ENCODE measurements at regions not wholly inside any gene's neighbourhood (a gene's known extent, or its start where the extent isn't known, plus 50 kb on each side); places are given as distances from the start of the nearest gene placed in this dataset.

DNA sequence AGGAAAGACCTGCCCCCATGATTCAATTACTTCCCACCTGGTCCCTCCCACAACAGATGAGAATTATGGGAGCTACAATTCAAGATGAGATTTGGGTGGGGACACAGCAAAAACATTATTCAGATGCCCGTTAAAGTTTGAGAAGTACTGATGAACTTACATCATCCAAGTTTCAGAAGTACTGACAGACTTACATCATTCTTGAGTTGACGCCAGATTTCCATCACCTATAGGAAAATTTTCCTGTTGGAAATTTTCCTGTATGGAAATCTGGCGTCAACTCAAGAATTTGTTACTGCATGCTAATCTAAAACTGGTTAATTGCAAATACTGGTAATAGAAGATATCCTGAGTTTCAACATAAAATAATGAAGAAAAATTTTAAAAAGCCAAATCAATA, 975.9 kb downstream of the MAT2B start:
- no peak for ATAC-seq
- no peak overlapping the region for H3K27ac ChIP-seq

DNA sequence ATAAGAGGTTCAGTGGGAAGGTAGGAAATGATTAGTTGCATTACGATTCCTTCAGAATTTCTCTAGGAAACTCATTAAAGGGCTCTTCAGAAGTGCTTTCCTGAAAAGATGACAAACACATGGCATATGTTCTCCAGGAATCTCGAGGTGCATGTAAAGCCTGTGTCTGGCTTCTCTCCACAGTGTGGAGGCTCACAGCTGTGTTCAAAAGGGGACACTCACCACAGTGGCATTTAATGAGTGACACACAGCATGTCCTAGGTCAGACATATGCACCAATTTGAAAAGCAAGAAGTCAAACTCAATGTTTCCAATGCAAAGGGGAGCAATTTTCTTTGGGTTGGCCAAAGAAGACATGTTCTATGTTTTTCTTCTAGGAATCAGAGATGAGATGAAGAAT, 976.9 kb downstream of the MAT2B start:
- H3K36me3 ChIP-seq = no peaks in the 10 kb centered on the region
- H3K4me1 ChIP-seq = no peaks in the 10 kb centered on the region
- no peak overlapping the region for H3K4me3 ChIP-seq
- DNase-seq = no peak
- no peak for ATAC-seq
- TF ChIP-seq POLR2A (IDR thresholded peaks at IDR 0.05) = no peak
- TF ChIP-seq CTCF (IDR thresholded peaks at IDR 0.05) = no peak
- WGBS (ENCODE audit: insufficient coverage, low coverage, low lambda C conversion rate, missing lambda C conversion rate) = 47% methylated on average over 2 of the region's 2 CpGs
- no peaks in the 10 kb centered on the region for H3K27me3 ChIP-seq
- no peaks in the 10 kb centered on the region for H3K9me3 ChIP-seq
- intact Hi-C loops (cut with DNase I) = no loop called here
- no peak overlapping the region for H3K27ac ChIP-seq

More for the DNA sequence above, 975.9 kb downstream of the MAT2B start:
- no peaks in the 10 kb centered on the region for H3K27me3 ChIP-seq
- no peaks in the 10 kb centered on the region for H3K4me1 ChIP-seq
- DNase-seq = no peak
- WGBS (ENCODE audit: insufficient coverage, low coverage, low lambda C conversion rate, missing lambda C conversion rate) = 74% methylated on average over 3 of the region's 3 CpGs
- H3K36me3 ChIP-seq = no peaks in the 10 kb centered on the region
- no peak for TF ChIP-seq POLR2A (IDR thresholded peaks at IDR 0.05)
- TF ChIP-seq CTCF (IDR thresholded peaks at IDR 0.05) = no peak
- no peaks in the 10 kb centered on the region for H3K9me3 ChIP-seq
- H3K4me3 ChIP-seq = no peak overlapping the region
- intact Hi-C loops (cut with DNase I) = no loop called here

- 75% methylated on average over 1 of the region's 1 CpG for WGBS (ENCODE audit: insufficient coverage, low coverage, low lambda C conversion rate, missing lambda C conversion rate)
- H3K4me3 ChIP-seq = no peak overlapping the region
- no peak for ATAC-seq
Observed at GRCh38 chr5:164484948-164485347, 979.5 kb downstream of the MAT2B start.

DNA sequence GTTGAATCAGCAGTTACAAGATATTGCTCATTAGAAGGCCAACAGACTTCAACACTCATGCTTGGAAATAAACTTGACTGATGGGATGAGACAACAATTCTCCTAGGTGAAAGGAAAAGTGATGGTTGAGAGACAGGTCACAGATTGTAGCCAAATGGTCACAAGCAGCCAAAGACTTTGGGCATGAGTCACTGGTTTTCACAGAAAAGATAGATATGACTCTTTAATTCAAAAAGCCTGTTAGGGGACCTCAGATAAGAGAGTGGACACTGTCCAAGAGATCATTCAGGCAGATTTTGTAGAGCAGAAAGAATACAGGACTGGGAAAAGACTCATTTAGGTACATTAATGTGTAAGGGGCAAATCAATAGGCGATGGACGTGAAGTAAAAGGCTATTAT, 982.5 kb downstream of the MAT2B start:
- ATAC-seq (peak in 1 of 4 donors; percentile 54), DNase-seq (no peak)
- Histone ChIP-seq H3K4me1 (no peaks in the 10 kb centered on the region), H3K36me3 (no peaks in the 10 kb centered on the region), H3K27me3 (no peaks in the 10 kb centered on the region), H3K9me3 (no peaks in the 10 kb centered on the region), H3K27ac (no peak overlapping the region), H3K4me3 (no peak overlapping the region)
- 66% methylated on average over 2 of the region's 2 CpGs for WGBS (ENCODE audit: insufficient coverage, low coverage, low lambda C conversion rate, missing lambda C conversion rate)
- no peak for TF ChIP-seq CTCF (IDR thresholded peaks at IDR 0.05)
- no peak for TF ChIP-seq POLR2A (IDR thresholded peaks at IDR 0.05)
- intact Hi-C loops (cut with DNase I) = no loop called here

More at GRCh38 chr5:164484948-164485347, 979.5 kb downstream of the MAT2B start:
- Histone ChIP-seq H3K36me3 (no peaks in the 10 kb centered on the region), H3K27me3 (no peaks in the 10 kb centered on the region), H3K9me3 (no peaks in the 10 kb centered on the region), H3K27ac (no peak overlapping the region), H3K4me1 (no peaks in the 10 kb centered on the region)
- no peak for DNase-seq
- intact Hi-C loops (cut with DNase I) = no loop called here
- TF ChIP-seq CTCF (IDR thresholded peaks at IDR 0.05) (no peak), POLR2A (IDR thresholded peaks at IDR 0.05) (no peak)
